Adrenal gland (tissue), 5 donors: ENCODE measurements at regions not wholly inside any gene's neighbourhood (a gene's known extent, or its start where the extent isn't known, plus 50 kb on each side); places are given as distances from the start of the nearest gene placed in this dataset.

Experiments
- CTCF ChIP-seq, 6 experiments: fragments of 450-650 bp in 4 of 6; fragments of 200-600 bp in 2 of 6; sonication (generic) in 1 of 6; IDR thresholded peaks; 1 replicate in 5 of 6; 2 replicates in 1 of 6; pipeline versions ENCODE4 v1.5.1 to v1.8.0; 2016 to 2021; ENCODE audit warnings: antibody characterized with exemption in 6 of 6, mild to moderate bottlenecking in 2 of 6, moderate library complexity in 1 of 6
- POLR2A ChIP-seq, 2 donors: fragments of 450-650 bp; IDR thresholded peaks; one replicate each; pipeline ENCODE4 v1.6.1; 2017; ENCODE audit warnings: antibody characterized with exemption in 2 of 2, mild to moderate bottlenecking in 2 of 2, moderate library complexity in 1 of 2
- donor health status: DM: no; HTN: no; CAD: no.

DNA sequence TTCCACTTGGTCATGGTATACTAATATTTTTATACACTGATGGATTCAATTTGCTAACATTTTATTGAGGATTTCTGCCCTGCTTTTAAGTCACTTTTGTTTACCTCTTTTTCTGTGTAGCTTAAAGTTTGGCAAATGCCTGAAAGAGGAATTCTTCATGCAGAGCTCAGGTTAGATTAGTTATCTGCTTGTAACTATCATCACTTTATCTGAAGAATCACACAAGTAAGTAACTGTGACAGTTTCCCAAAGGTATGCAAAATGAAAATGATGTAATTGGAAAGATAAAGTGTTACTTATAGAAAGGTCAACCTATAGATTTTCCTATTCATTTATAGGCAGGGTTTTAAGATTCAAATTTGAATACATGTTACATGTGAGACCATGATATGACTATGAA lies 188.8 kb upstream of the ACTBL2 start:
- TF ChIP-seq POLR2A (IDR thresholded peaks at IDR 0.05), result no peak
- TF ChIP-seq CTCF (IDR thresholded peaks at IDR 0.05), result no peak
